ENCODE measurements at regions not wholly inside any gene's neighbourhood (a gene's known extent, or its start where the extent isn't known, plus 50 kb on each side); places are given as distances from the start of the nearest gene placed in this dataset.

DNA sequence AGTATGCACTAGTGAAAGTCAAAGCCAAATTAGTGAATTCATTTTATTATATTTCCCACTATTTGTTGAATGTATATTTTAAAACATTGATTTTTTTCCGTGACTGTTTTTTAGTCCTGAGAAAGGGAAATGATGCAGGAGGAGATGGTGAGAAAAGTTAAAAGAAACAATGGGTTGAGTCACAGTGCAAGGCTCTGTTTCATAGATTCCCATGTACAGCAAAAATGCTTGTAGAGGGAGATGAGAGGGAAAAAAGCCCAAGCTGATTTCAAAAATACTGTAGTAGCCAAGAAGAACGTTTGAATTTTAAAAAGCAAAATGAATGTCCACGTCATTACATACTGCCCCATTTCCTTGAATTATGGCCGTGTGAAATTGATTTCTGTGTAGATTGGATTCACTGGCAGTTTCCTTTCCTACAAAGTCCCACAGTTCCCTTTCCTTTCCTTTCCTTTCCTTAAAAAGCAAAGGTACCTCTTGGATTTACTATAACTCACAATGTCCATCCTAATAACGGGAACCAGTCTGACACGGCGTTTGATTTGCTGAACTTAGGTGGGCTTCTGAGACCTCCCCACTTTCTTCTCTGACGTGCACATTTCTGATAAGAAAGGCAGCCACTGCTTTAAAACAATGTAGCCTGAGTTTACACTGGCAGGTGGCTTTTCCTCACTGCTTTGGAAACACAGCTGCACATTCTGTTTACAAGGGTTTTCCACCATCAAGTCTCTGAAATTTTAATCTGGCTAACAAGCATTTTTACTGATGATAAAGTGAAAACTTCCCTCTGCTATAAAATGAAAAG, 63.7 kb downstream of the SPCS3 start:
- peak; percentile 55 for DNase-seq (ENCODE audit: low read depth)

DNA sequence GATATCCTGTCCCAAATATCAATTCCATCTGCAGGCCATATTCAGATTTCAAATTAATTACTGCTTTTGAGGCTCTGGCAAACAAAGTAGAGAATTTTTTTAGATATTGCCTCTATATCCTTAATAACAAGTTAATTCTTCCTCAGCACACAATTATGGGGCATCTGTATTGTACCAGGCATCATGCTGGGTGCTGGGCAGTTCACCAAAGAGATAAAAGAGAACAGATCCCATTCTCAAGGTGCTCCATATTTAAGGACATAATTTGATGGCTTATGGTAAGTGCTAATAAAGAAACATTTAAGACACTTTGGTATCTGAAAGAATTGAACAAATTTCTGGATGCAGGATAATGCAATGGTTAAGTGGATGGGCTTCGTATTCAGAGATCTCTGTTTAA, 65.8 kb downstream of the SPCS3 start:
- no peak for DNase-seq (ENCODE audit: low read depth)

DNA sequence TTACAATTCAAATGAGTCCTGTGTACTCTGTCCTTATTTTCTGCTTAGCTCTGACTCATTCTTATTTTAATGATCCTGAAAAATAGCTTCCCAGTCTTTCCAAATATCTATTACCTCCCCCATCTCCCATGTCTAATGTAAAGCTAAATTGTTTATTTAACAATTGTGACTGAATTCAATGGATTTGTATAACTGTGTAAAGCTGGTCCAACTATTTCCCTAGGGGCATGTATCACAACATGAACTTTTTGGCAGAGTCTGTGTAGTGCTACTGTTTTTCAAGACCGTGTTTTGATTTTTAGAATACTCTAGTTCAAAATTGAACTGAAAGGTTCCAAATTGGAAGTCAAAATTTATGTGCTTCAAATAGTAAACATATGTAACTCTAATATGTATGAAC, 67.8 kb downstream of the SPCS3 start:
- DNase-seq (ENCODE audit: low read depth), result no peak

DNA sequence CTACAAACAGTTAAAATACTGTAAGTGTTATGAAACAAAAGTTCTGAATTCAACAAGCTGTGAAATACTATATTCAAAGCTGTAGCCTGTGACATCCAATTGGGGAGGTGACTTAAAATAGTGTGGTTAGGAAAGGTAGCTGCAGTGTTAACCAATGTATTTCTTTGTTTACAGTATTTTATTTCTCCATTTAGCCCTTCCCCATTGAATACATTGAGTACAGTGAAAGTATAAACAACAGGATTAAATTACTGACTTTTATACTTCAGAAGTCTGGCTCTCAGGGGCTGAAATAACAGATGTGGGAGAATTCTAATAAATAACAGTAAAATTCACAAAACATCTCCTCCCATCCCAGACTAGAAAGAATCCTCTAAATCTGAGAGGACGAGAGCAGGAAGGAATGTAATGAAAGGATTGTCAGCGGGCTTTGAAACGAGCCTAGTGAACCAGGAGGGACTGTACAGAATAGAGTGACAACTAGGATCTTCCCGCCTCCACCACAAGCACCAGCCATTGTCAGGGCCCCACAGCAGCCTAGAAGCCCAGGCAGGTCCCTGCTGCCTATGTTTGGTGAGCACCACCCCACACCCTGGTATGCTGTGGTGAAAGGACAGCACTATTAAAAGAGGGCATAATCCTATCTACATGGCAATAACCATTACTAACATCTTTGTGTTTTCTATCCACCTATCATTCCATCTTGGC, 73.7 kb downstream of the SPCS3 start:
- no peak for DNase-seq (ENCODE audit: low read depth)

DNA sequence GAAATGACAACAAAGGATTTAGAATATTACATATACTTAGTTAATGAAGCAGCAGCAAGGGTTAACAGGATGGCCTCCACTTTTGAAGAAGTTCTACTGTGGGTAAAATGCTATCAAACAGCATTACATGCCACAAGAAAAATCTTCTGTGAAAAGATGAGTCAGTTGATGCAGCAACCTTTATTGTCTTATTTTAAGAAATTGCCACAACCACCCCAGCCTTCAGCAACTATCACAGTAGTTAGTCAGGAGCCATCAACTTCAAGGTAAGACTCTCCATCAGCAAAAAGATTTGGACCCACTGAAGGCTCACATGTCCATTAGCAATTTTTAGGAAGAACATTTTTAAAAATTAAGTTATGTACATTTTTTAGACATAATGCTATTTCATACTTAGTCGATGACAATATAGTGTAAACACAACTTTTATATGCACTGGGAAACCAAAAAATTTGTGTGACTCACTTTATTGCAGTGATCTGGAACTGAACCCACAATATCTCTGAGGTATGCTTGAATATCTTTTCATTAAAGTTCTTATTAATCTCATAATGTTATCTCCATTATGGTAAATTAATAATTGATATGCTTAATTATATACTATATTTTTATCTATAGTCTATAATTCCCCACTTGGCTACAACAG, 81.2 kb downstream of the SPCS3 start:
- DNase-seq (ENCODE audit: low read depth), result peak; percentile 76

DNA sequence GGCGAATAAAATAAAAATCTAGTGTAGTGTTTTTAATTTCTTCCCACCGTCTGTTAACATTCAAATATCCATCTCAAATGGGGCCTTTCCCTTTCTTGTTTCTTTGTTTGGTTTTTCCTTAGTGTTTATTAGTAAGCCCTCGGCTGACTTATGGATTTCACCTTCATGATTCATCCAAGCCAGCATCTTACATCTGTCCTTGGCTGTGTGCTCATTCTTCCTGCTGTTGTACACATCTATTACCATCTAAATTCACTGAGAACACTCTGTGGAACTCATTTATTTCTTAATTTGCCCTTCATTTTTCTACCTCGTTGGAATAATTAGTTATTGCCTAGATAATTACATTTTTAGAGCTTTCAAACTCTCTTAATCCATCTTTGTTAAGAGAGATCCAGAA, 84.9 kb downstream of the SPCS3 start:
- peak; percentile 39 for DNase-seq (ENCODE audit: low read depth)

DNA sequence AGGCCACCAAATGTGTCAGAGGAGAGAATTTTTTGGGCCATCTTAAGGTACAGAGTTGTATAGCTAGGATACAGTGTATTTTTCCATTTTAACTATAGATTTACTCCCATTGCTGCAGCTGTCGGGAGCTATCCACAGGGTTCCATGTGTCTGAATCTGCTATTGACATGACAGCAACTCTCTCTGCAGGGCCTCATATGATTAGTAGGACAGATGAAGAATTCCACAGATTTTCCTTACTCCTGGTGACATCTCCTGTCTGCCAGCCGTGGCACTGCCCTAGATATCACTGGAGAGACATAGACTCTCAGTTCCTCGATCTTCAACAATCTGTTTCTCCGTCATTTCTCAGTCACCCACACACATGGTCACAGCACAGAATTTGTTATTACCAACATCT, 86.5 kb downstream of the SPCS3 start:
- DNase-seq (ENCODE audit: low read depth), result no peak

DNA sequence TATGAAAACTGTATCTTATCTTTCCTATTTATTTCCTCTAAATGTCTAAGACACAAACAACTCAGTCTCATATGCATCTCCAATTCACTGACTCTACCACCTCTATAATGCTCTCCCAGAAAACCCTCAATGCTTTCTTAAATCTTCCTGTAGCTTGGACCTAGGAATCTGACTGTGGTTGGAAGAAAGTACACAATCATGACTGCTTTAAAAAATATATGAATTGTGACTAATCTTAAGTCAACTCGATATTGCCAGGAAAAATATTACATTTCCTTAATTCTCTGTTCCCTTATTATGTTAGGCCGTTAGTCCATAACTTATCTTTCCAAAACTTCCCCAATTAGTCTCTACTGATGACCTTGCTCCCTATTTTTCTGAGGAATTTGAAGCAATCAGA, 87.0 kb downstream of the SPCS3 start:
- no peak for DNase-seq (ENCODE audit: low read depth)

DNA sequence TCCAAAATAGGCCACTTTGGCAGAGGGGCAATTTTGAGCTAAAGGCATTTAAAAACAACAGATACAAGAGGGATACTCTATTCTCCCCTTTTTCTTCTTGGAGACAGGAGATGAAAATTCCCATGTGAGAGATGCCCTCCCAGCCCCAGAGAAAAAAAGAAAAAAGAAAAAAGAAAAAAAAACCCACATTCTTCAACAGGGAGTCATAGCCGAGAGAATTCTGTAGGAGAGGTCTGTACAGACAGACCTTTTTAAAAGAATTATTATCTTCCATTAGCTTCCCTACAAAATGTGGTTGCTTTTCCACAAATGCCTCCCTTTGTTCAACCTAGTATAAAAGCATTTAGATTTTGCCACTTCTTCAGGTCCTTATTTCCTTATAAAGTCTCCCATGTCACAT, 89.9 kb downstream of the SPCS3 start:
- peak; percentile 50 for DNase-seq (ENCODE audit: low read depth)

DNA sequence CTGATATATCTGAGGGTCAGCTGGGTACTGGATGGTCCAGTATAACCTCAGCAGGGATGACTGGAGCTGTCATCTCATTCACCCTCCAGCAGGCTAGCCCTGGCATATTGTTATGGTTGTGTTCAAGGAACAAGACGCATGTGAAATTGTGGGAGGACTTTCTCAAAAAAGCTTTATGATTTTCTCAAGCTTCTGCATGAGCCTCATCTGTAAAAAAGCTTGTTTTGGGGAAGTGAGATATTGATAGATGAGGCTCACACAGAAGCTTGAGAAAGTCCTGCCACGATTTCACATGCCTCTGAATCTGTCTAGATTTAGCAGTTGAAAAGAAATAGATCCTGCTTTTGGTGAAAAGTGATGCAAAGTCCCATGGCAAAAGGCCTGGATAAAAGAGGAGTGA, 93.4 kb downstream of the SPCS3 start:
- no peak for DNase-seq (ENCODE audit: low read depth)

DNA sequence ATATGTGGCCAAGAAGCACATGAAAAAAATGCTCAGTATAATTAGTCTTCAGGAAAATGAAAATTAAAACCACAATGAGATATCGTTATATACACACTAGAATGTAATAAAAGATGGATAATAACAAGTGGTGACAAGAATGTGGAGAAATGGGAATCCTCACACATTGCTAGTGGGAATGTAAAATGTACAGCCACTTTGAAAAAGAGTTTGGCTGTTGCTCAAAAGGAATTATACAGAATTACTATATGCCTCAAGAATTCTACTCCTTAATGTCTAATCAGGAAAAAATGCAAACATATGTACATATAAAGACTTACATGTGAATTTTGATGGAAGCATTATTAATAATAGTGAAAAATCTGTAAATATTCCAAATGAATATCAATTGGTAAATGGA, 102.2 kb downstream of the SPCS3 start:
- no peak for DNase-seq (ENCODE audit: low read depth)

DNA sequence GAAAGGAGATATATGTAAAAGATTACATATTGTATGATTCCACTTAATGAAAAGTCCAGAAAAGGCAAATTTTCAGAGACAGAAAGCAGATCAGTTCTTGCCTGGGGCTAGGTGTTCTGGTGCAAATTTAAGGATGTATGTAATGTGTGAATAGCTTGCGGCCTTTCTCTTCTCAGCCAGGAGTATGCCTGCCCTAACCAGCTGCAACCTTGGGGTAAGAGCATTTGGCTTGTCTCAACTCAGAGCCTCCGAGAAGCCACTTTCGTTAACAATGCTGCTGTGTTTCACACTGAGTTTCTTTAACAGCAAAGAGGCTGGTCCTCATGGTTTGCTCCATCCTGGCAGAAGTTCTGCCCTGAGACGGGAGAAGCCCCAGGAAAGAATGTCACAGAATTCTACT, 102.7 kb downstream of the SPCS3 start:
- no peak for DNase-seq (ENCODE audit: low read depth)

DNA sequence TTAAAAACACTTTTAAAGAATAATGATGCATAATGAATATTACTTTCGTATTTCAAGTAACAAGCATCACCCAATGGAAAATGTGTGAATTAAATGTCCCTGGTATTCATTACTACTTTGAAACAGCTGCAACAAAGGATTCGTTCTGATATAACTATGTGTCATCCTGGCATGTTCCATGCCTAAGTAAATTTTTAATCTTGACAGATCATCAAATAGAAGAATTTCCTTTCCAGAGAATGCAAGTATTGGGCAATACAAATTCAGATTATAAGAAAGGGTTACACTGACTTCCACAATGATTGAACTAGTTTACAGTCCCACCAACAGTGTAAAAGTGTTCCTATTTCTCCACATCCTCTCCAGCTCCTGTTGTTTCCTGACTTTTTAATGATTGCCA, 105.3 kb downstream of the SPCS3 start:
- peak; percentile 44 for DNase-seq (ENCODE audit: low read depth)

DNA sequence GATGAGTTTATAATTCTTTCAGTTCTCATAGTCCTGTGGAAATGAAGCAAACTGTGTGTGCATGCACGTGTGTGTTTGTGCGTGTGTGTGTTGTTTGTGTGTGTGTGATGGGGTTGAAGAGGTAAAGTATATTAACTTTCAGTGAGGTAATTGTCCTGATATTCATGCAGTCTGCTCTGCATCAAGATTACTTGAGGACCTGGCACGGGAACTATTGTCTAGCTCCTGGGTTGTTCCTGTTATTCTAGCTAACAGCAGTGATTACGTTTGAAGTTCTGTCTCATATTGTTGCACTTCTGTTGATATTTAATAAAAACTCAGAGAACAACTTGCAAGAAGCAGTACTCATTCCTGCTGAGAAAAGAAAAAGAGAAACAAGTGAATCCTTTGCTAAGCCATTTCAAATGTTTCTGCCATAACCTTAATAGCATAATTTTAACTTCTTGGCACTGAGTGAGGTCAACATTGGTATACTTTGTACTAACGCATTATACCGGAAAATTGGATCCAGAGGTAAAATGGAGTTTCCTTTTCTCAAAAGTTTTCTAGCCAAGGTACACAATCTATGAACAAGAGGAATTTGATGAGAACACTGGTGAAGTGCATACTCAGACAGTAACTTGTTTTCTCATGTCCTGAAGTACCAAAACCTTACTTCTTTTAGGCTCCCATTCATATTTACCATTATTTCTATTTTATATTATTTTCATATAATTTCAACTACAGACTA, 113.2 kb downstream of the SPCS3 start:
- DNase-seq (ENCODE audit: low read depth), result no peak

DNA sequence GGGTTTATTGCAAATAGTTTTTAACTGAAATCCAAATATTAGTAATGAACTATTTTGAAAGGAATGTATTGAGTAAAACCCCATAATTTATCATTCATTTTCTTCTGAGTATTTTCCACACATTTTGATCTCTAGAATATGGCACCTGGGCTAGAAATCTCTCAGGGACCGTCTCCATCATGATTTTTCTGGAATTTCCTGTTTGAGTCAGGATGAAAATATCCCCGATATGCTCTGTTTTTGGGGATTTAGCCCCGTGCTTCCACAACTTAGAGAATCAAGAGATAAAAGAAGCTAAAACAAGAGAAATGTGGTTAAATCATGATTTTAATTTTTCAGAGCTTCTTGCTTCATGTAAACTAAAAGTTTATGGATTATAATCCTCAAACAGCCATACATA, 114.2 kb downstream of the SPCS3 start:
- peak; percentile 7 for DNase-seq (ENCODE audit: low read depth)

DNA sequence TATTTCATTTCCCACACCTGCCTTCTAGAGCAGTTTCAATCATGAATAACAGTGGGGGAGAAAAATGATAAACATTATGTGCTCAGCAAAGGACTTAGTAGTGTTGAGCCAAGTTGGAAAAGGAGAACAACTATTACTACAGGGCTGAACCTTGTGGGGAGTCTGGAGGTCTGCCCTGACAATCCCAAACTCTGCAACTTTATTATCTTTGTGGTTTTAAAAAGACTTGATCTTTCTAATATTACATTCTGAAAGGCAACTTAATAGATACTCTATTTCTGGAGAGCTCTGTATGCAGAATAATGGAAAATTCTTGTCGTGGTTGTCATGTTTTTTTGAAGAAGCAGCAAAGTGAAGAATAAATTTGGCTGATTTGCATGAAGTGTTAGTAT, 116.1 kb downstream of the SPCS3 start:
- no peak for DNase-seq (ENCODE audit: low read depth)

DNA sequence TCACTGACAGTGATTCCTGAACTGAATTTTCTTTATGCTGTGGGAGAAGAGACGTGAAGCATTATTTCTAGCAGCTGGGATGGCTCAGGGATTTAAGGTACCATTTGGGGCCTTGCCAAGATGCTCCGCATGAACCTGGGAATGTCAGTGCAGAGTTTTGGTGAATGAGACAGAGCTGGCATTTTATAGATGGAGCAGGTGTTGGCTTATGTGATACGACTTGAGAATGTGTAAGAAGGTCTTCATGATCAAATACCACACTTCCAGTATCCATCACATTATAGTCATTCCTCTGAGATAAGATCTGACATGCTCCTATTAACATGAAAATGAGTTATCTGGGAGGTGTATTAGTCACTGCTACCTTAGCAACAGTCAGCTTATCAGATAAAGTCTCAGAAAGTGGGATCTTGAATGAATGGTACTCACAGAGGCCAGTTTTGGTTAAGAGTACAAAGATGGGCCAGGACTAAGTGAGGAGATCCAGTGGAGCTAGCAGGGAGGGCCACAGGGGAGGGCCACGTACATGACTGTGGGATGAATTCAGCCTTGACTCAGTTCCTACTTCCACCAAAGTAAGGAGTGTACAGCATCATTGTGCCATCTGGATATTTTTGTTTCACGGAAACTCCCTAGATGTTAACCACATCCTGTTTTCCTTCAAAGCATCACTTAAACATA, 116.7 kb downstream of the SPCS3 start:
- DNase-seq (ENCODE audit: low read depth), result peak; percentile 86

DNA sequence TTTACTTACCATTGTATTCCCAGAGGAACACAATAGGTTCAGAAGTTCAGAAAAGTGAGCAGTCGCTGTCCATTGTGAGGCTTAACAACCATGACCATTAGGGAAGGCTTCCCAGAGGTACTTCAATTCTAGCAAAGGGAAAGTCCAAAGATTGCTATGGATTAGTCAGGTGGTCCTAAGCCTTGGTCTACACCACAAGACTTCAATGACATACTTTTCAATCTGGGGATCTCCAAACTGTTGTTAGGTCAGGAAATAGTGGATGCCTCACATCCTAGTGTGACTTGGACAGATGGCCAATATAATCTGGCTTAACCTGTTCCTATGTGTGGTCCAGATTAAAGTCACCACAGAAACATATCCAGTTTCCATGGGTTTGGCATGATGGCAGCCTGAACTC, 118.0 kb downstream of the SPCS3 start:
- DNase-seq (ENCODE audit: low read depth), result peak; percentile 6

DNA sequence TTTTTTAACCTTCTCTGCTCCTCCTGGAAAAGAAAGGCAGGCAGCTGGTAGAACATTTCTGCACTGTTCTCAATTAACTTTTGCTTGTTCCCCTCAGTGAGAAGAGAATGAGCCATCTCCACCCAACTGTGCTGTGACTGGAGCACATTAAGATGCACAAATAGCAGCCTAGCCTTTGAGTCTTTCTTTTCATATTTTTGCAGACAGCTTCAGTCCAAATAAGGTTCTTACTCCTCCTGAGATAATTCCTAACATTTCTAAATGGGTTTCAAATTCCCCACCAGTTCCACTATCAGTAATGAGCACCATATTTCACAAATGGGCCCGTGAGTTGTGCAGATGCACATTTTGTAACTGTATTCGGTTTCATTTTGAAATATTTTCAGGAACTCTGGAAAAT, 118.6 kb downstream of the SPCS3 start:
- no peak for DNase-seq (ENCODE audit: low read depth)

DNA sequence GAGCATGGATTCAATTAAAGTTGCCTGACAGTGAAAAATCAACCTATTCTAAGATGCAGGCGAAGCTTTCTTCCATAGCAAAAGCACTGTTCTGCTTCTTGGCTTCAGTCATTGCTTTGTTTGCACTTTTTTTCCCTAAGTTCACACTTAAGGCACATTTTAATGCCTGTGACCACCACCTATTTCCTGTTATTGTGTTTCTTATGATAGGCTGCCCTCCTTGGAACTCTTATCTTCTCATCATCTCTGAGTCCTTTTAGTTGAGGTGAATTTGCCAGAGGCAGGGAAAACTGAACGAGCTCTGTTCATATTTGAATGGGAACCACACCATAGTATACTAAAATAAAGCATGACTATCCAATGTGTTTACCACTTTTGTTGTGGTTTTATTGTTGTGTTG, 119.8 kb downstream of the SPCS3 start:
- peak; percentile 6 for DNase-seq (ENCODE audit: low read depth)

DNA sequence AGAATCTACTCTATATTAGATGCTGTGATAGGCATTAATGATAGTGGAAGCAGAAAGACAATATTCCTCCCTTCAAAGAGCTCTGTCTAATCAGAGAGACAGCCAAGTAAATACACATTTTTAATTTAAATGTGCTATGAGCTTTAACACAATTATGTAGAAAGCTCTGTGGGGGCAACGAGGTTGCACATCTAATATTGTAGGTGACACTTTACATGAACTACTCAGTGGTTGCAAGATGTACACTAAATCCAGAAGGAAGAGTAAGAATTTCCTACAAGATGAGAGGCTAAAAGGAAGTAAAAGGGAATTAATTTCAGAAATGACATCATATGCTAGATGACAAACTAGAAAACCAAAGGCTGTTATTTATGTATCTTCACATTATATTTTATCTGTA, 120.9 kb downstream of the SPCS3 start:
- no peak for DNase-seq (ENCODE audit: low read depth)

Data from HT1080 (cell line).